ENCODE measurements at regions not wholly inside any gene's neighbourhood (a gene's known extent, or its start where the extent isn't known, plus 50 kb on each side); places are given as distances from the start of the nearest gene placed in this dataset.

DNA sequence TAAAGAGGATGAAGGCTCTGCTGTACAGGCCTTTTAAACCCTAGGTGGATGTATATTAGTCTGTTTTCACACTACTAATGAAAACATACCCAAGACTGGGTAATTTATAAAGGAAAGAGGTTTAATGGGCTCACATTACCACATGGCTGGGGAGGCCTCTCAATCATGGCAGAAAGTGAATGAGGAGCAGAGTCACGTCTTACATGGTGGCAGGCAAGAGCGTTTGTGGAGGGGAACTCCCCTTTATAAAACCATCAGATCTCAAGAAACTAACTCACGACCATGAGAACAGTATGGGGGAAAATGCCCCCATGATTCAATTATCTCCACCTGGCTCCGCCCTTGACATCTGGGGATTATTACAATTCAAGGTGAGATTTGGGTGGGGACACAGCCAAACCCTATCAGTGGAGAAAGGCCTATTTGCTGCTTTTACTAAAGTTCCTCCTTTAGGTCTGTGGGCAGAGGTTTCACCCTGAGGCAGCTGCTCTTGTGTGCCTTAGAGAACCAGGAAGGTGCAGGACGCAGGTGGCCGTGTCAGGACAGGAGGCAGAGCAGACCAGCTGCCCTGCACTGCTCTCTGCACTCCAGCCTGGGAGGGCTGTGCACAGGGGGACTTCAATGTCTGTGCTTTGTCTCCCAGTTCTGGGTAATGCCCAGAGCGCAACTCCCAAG, 178.8 kb upstream of the HDAC4 start:
- DNase-seq, result peak; percentile 27

GRCh38 chr2:239579081-239579480, 178.3 kb upstream of the HDAC4 start:
- peak; percentile 49 for DNase-seq

- DNase-seq, result peak; percentile 34
Measured at GRCh38 chr2:239578381-239578780, 177.6 kb upstream of the HDAC4 start.

- no peak for DNase-seq
Measured at GRCh38 chr2:239577935-239578334, 177.1 kb upstream of the HDAC4 start.

GRCh38 chr2:239576784-239577685, 176.2 kb upstream of the HDAC4 start:
- peak; percentile 19 for DNase-seq

DNA sequence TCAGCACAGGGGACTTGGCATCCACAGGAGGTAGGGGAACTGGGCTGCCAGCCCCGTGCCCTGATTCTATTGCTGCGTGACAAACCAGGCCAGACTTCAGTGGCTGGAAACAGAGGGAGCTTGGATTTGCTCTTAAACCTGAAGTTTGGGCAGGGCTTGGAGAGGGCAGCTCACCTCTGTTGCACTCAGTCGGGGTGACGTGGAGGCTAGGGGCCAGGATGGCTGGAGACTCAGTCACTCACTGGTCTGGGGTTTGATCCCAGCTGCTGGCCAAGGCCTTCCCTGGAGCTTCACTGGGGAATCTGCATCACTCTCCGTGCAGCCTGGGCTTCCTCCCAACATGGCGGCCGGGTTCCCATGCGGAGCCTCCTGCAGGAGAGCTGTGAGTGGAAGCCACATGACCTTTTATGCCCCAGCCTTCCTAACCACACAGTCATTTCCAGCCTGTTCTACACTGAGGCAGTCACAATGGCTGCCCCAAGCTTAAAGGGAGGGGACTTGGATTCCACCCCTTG, 175.2 kb upstream of the HDAC4 start:
- DNase-seq, result peak; percentile 43

- peak; percentile 42 for DNase-seq
Measured at GRCh38 chr2:239574434-239575156, 173.8 kb upstream of the HDAC4 start.

GRCh38 chr2:239574054-239574433, 173.2 kb upstream of the HDAC4 start:
- DNase-seq, result peak; percentile 30

DNA sequence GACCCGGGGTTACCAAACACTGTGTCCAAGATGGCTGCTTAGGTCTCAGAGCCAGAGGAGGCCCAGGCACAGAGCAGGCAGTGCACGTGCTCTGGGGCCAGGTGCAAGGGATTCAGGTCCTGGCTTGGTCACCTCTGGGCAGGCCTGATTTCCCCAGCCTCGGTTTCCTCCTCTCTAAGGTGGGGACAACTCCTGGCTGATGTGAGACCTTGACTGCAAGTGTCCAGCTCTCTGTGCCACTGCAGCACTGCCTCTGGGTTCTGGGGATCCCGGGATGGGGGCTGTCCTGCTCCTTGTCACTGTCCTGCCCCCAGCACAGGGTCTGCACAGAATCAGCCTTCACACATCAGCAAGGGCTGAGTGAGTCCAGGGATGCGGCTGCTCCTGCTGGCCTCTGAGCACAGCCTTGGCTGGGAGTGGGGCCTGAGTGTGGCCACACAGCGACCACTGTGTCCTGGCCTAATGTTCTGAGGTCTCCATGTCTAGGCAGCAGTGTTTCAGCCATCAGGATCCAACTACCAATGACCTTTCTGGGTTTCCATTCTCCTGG, 170.2 kb upstream of the HDAC4 start:
- DNase-seq, result peak; percentile 24

DNA sequence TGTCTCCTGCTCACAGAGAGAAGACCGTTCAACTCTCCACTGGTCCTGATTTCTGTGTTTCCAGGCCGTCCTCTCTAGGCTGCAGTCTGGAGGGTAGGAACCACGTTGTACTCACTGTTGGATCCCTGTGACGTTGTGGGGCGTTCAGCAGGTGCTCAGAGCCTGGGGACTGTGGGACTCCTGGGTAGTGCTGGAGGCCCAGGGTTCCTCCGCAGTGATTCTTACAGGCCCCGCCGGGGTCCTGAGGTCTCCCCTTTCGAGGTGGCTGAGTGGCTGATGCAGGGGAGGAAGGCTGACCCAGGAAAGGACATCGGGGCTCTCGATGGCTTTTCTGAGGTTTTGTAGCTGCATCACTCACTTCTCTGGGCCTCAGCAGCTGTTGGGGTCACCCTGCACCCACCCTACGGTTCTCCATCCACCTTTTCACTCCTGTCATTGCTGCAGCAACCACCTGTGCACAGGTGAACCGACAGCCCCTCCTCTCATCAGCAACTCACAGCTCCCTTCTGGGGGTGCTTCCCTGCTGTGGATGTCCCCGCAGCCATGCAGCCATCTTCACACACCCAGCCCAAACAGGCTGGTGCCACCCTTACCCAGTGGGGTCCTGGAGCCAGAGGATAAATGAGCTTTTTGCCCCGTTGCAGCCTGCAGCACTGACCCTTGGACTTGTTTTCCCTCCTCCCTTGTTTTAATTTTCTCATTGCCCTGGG, 169.6 kb upstream of the HDAC4 start:
- peak; percentile 34 for DNase-seq

- peak; percentile 58 for DNase-seq
Measured at GRCh38 chr2:239569401-239570090, 168.7 kb upstream of the HDAC4 start.

DNA sequence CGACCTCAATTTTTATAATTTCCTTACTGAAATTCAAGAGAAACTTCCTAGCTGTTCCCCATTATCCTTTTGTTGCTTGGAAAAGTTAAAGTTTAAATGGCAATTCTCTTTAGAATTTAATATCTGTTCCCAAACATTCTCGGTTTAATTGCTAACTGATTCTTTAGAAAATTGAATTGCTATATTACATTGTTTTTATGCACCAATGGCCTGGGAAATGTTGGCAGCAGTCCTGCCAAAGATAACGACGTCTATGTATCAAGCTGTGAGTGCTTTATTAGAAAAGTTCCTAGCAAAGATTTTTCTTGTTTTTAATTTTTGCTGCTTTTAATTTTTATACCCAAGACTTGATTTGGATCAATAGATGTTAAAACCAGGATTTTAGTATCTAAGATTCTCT, 167.8 kb upstream of the HDAC4 start:
- DNase-seq, result no peak

- DNase-seq, result peak; percentile 47
Measured at GRCh38 chr2:239567786-239568185, 167.0 kb upstream of the HDAC4 start.

DNA sequence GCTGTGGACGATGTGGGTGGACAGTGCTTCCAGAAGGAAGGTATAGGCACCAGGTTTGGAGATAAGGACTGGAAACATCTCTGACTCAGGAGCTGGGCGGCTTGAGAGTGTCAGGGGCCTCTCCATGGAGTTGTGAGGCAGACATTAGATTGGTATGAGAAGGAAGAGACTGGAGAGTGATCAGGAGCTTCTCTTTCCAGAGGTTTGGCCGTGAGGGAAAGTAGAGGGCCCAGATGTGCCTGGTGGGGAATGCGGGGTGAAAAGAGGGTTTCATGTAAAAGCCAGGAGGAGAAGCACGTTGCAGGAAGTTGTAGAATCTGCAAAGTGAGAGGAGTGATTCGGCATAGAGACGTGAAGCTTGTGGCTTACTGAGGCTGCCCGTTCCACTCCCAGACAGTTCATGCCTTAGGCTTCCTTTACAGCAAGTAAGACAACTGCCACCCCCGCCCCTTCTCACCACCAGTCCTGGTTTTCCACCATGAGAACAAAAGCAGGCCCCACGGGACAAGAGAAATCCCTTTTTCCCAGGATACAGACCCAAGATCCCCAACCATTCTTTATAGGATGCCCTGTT, 166.3 kb upstream of the HDAC4 start:
- peak; percentile 54 for DNase-seq

GRCh38 chr2:239566162-239566994, 165.6 kb upstream of the HDAC4 start:
- DNase-seq, result no peak

DNA sequence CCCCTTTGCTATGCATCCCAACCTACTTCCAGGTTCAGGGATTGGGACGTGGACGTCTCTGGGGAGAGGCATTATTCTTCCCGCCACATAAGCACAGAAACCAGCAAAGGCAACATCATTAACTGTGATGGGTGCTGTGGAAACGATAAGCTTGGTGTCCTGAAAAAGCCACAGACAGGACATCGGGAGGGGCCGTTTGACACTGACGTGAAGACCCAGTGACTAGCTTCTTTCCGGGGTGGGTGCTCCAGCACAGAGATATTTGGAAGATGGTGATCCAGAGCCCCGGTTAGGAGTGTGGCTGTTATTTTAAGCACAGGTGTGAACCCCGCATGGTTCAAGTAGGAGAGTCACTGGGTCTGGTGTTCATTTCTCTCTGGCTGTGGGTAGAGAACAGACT, 163.8 kb upstream of the HDAC4 start:
- peak; percentile 58 for DNase-seq

DNA sequence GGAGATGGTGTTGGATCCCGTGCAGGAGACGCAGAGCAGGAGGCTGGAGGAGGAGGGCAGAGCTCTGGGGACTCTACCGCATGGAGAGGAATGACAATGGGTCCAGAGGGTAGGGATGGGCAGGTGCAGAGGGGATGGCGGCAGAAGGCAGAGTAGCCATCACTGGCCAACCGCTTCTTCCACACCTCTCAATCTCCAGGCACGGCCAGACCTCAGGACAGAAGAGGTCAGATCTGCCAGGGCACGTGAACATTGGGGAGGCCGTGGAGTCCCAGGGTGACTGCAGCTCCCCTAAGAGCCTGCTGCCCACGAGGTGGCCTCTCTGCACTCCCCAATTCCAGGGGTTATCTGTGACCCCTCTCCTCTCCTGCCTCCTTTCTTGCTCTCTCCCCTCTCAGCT, 162.7 kb upstream of the HDAC4 start:
- no peak for DNase-seq

- no peak for DNase-seq
Measured at GRCh38 chr2:239561446-239562001, 160.7 kb upstream of the HDAC4 start.

- no peak for DNase-seq
Measured at GRCh38 chr2:239559417-239560261, 158.8 kb upstream of the HDAC4 start.

Measured in activated effector memory CD4-positive, alpha-beta T cell treated with anti-CD3 and anti-CD28 coated beads, Interleukin-2, amount 50 U/mL, for 16 hours (primary cell).